Duodenal mucosa (tissue), 2 donors: ENCODE measurements at regions not wholly inside any gene's neighbourhood (a gene's known extent, or its start where the extent isn't known, plus 50 kb on each side); places are given as distances from the start of the nearest gene placed in this dataset.

Experiments
- H3K27ac ChIP-seq: one replicate; pipeline ENCODE4 v1.7.0; 2013; ENCODE audit warnings: low read depth, low read length
- H3K27me3 ChIP-seq, 2 donors: one replicate each; pipeline ENCODE4 v1.7.0; 2013; ENCODE audit warnings: low read length in 2 of 2, control low read depth in 1 of 2; ENCODE audit not compliant: insufficient read depth in 2 of 2, control insufficient read depth in 1 of 2
- H3K36me3 ChIP-seq, 2 donors: one replicate each; pipeline ENCODE4 v1.7.0; 2013; ENCODE audit warnings: low read length in 2 of 2, control low read depth in 1 of 2; ENCODE audit not compliant: insufficient read depth in 2 of 2, control insufficient read depth in 1 of 2
- H3K4me1 ChIP-seq, 2 donors: one replicate each; pipeline ENCODE4 v1.7.0; 2013; ENCODE audit warnings: low read length in 2 of 2, control low read depth in 1 of 2; ENCODE audit not compliant: insufficient read depth in 2 of 2, control insufficient read depth in 1 of 2
- H3K4me3 ChIP-seq, 2 donors: one replicate each; pipeline ENCODE4 v1.7.0; 2013; ENCODE audit warnings: low read length in 2 of 2, low read depth in 1 of 2
- H3K9ac ChIP-seq, 2 donors: one replicate each; pipeline ENCODE4 v1.7.0; 2013; ENCODE audit warnings: low read length in 2 of 2, low read depth in 1 of 2
- H3K9me3 ChIP-seq, 2 donors: one replicate each; pipeline ENCODE4 v1.7.0; 2013; ENCODE audit warnings: low read length in 2 of 2, control low read depth in 1 of 2; ENCODE audit not compliant: control insufficient read depth in 1 of 2

GRCh38 chr17:73749337-73749823 lies 105.1 kb upstream of the SDK2 start:
- Histone ChIP-seq H3K36me3 (no peaks in the 10 kb centered on the region), H3K27me3 (peaks cover 0 to 6% of the 10 kb centered on the region in 2 donors), H3K9me3 (no peaks in the 10 kb centered on the region), H3K27ac (no peak overlapping the region), H3K4me1 (peaks cover 0 to 5% of the 10 kb centered on the region in 2 donors), H3K4me3 (no peak overlapping the region), H3K9ac (no peak overlapping the region)

- Histone ChIP-seq H3K27ac (no peak overlapping the region), H3K36me3 (no peaks in the 10 kb centered on the region), H3K9me3 (no peaks in the 10 kb centered on the region), H3K27me3 (peaks cover 0 to 6% of the 10 kb centered on the region in 2 donors), H3K4me3 (no peak overlapping the region), H3K4me1 (peaks cover 0 to 5% of the 10 kb centered on the region in 2 donors), H3K9ac (no peak overlapping the region)
These were observed 105.8 kb upstream of the SDK2 start for GRCh38 chr17:73749928-73750605.

- no peaks in the 10 kb centered on the region for H3K9me3 ChIP-seq
- no peak overlapping the region for H3K4me3 ChIP-seq
- H3K36me3 ChIP-seq: no peaks in the 10 kb centered on the region
- H3K9ac ChIP-seq: no peak overlapping the region
- H3K27me3 ChIP-seq: peaks cover 0 to 6% of the 10 kb centered on the region in 2 donors
- H3K4me1 ChIP-seq: peaks cover 0 to 5% of the 10 kb centered on the region in 2 donors
- no peak overlapping the region for H3K27ac ChIP-seq
These were observed 106.7 kb upstream of the SDK2 start for GRCh38 chr17:73750975-73751374.

DNA sequence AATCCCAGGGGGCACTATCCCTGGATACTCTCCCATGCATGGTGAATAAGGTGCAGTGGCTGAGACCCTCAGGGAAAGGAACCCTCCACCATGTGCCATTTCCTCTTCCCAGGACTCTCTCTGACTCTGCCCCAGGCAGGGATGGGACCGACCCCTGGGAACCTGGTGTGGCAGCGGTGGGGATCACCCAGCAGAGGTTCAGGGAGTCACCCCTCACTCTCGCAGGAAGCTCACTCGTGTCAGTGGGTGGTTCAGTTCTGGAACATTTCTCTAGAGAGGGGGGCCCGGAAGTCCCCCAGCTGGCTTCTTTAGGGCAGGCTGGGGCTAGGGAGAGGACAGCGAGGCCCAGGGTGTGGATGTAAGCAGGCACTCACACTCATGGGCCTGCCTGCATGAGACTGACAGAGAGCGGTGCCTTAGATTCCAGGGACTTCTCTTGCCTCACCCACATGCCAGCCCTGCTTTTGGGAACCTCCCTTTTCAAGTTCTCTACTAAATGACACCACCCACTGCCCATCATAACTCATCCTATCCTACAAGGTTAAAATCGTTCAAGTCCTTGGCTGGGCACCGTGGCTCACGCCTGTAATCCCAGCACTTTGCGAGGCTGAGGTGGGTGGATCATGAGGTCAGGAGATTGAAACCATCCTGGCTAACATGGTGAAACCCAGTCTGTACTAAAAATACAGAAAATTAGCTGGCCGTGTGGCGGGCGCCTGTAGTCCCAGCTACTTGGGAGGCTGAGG lies 109.7 kb upstream of the SDK2 start:
- no peaks in the 10 kb centered on the region for H3K36me3 ChIP-seq
- no peak overlapping the region for H3K4me3 ChIP-seq
- peaks cover 0 to 7% of the 10 kb centered on the region in 2 donors for H3K27me3 ChIP-seq
- no peak overlapping the region for H3K9ac ChIP-seq
- no peaks in the 10 kb centered on the region for H3K9me3 ChIP-seq
- peaks cover 0 to 5% of the 10 kb centered on the region in 2 donors for H3K4me1 ChIP-seq
- H3K27ac ChIP-seq: no peak overlapping the region

GRCh38 chr17:73754886-73755400 lies 110.7 kb upstream of the SDK2 start:
- no peaks in the 10 kb centered on the region for H3K36me3 ChIP-seq
- H3K27ac ChIP-seq: no peak overlapping the region
- H3K9ac ChIP-seq: no peak overlapping the region
- H3K4me1 ChIP-seq: peaks cover 0 to 5% of the 10 kb centered on the region in 2 donors
- H3K9me3 ChIP-seq: no peaks in the 10 kb centered on the region
- H3K4me3 ChIP-seq: no peak overlapping the region
- H3K27me3 ChIP-seq: peaks cover 0 to 7% of the 10 kb centered on the region in 2 donors

DNA sequence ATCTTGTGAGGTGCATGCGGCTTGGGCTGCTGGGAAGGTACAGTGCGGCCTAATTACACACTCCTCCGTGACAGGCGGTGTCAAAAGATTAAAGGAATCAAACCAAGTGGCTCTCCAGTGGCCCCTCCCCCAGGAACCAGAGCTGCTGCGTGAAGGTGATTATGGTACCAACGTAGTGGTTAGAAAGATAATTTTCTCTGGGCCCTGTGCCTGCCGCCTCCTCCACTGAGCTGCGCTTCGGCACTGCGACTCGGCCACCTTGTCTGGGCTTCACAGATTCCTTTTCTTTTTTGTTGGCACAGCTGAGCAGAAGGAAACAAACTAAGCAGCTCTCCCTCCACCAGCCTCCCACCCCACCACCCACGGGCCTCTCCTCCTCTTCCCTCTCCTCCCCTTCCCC lies 113.2 kb upstream of the SDK2 start:
- H3K36me3 ChIP-seq: no peaks in the 10 kb centered on the region
- H3K9me3 ChIP-seq: no peaks in the 10 kb centered on the region
- peaks cover 0 to 7% of the 10 kb centered on the region in 2 donors for H3K27me3 ChIP-seq
- H3K4me1 ChIP-seq: no peaks in the 10 kb centered on the region
- H3K9ac ChIP-seq: no peak overlapping the region
- H3K4me3 ChIP-seq: no peak overlapping the region
- H3K27ac ChIP-seq: no peak overlapping the region

DNA sequence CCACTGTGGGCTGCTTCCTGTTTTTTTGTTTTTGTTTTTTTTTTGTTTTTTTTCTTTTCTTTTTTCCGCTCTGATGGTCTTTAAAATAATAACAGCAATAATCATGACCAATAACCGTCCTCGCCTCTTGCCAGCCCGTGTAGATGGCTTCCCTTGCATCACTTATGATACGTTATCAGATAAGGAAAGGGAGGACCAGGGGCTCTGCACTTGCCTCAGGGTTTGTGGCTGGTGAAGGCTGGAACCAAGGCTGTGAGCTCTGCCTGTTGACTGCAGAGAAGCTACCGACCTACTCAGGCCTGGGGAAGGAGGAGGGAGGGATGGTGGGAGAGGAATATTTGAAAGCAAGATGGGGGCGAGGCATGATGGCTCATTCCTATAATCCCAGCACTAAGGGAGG lies 114.0 kb upstream of the SDK2 start:
- Histone ChIP-seq H3K27ac (no peak overlapping the region), H3K4me1 (no peaks in the 10 kb centered on the region), H3K9me3 (no peaks in the 10 kb centered on the region), H3K9ac (no peak overlapping the region), H3K4me3 (no peak overlapping the region), H3K36me3 (no peaks in the 10 kb centered on the region), H3K27me3 (peaks cover 0 to 7% of the 10 kb centered on the region in 2 donors)

- Histone ChIP-seq H3K27ac (no peak overlapping the region), H3K4me3 (no peak overlapping the region), H3K9me3 (no peaks in the 10 kb centered on the region), H3K4me1 (no peaks in the 10 kb centered on the region), H3K36me3 (no peaks in the 10 kb centered on the region), H3K27me3 (peaks cover 0 to 7% of the 10 kb centered on the region in 2 donors), H3K9ac (no peak overlapping the region)
These were observed 115.1 kb upstream of the SDK2 start for GRCh38 chr17:73759324-73759723.

DNA sequence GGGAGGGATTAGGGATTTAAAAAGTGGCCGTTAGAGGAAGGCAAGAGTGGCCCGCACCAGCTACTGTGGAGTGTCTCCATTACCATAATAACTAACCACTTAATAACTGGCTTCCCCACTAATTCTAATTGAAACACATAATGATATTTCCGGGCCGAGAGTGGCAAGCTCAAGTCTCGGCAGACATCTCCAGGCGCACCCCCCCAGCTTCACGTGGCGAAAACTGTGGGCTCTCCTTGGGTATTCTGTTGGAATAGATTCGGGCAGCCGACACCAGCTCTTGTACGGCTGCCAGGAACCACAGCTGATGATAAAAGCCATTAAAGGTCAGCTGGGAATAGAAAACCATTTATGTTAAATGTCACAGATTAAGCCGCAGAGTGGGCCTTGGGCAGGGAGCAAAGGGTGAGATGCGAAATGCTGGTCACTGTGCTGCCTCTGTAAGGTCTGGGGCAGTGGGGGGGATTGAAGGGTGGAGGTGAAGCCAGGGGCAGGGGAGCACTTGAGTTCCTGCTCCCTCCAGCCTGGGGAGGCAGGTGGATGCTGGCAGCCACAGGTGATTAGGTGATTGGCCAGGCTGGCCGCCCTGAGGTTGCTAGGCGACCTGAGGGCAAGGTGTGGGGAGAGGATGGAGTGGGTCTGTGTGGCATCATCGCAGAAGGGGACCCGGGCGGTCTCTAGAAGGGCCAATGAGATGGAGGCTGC lies 115.6 kb upstream of the SDK2 start:
- Histone ChIP-seq H3K9me3 (no peaks in the 10 kb centered on the region), H3K27ac (no peak overlapping the region), H3K27me3 (peaks cover 0 to 7% of the 10 kb centered on the region in 2 donors), H3K9ac (no peak overlapping the region), H3K4me3 (no peak overlapping the region), H3K36me3 (no peaks in the 10 kb centered on the region), H3K4me1 (no peaks in the 10 kb centered on the region)

GRCh38 chr17:73760439-73760758 lies 116.2 kb upstream of the SDK2 start:
- Histone ChIP-seq H3K4me1 (no peaks in the 10 kb centered on the region), H3K9ac (no peak overlapping the region), H3K9me3 (no peaks in the 10 kb centered on the region), H3K36me3 (no peaks in the 10 kb centered on the region), H3K4me3 (no peak overlapping the region), H3K27me3 (peaks cover 0 to 7% of the 10 kb centered on the region in 2 donors), H3K27ac (no peak overlapping the region)
